ENCODE measurements at regions not wholly inside any gene's neighbourhood (a gene's known extent, or its start where the extent isn't known, plus 50 kb on each side); places are given as distances from the start of the nearest gene placed in this dataset.
A peak's percentile ranks its signal among the peaks of the same experiment; 100 is the strongest.
"Not testable (repeated sequence)": the region's sequence is repeated elsewhere in the genome, so short reads cannot be mapped to it uniquely, and the experiment has no call there.

- not testable (repeated sequence) for DNase-seq
These were observed 430.5 kb upstream of the API5 start for GRCh38 chr11:42881335-42881734.

- peak; percentile 59 for DNase-seq
These were observed 421.0 kb upstream of the API5 start for GRCh38 chr11:42890773-42891172.

GRCh38 chr11:42901084-42901483 is 410.7 kb upstream of the API5 start:
- peak; percentile 3 for DNase-seq

- no peak for DNase-seq
These were observed 405.6 kb upstream of the API5 start for GRCh38 chr11:42906226-42906625.

- DNase-seq, result no peak
These were observed 398.1 kb upstream of the API5 start for GRCh38 chr11:42913731-42914130.

GRCh38 chr11:42923651-42924050 is 388.1 kb upstream of the API5 start:
- DNase-seq, result no peak

- no peak for DNase-seq
These were observed 385.9 kb upstream of the API5 start for GRCh38 chr11:42925916-42926315.

GRCh38 chr11:42947405-42947804 is 364.4 kb upstream of the API5 start:
- DNase-seq, result no peak

GRCh38 chr11:42949738-42950376 is 361.9 kb upstream of the API5 start:
- DNase-seq, result not testable (repeated sequence)

GRCh38 chr11:42951266-42951665 is 360.5 kb upstream of the API5 start:
- DNase-seq, result peak; percentile 14

- no peak for DNase-seq
These were observed 354.0 kb upstream of the API5 start for GRCh38 chr11:42957831-42958230.

GRCh38 chr11:42958635-42959034 is 353.2 kb upstream of the API5 start:
- DNase-seq, result no peak

- no peak for DNase-seq
These were observed 351.2 kb upstream of the API5 start for GRCh38 chr11:42960521-42961088.

GRCh38 chr11:42967653-42968052 is 344.1 kb upstream of the API5 start:
- no peak for DNase-seq

GRCh38 chr11:42972741-42973140 is 339.1 kb upstream of the API5 start:
- peak; percentile 95 for DNase-seq

GRCh38 chr11:42974510-42975179 is 337.2 kb upstream of the API5 start:
- DNase-seq, result peak; percentile 61

- no peak for DNase-seq
These were observed 336.6 kb upstream of the API5 start for GRCh38 chr11:42975180-42975529.

- no peak for DNase-seq
These were observed 335.1 kb upstream of the API5 start for GRCh38 chr11:42976636-42977217.

GRCh38 chr11:42992594-42992993 is 319.2 kb upstream of the API5 start:
- DNase-seq, result no peak

GRCh38 chr11:42996421-42997307 is 315.1 kb upstream of the API5 start:
- DNase-seq, result peak; percentile 64

- not testable (repeated sequence) for DNase-seq
These were observed 306.9 kb upstream of the API5 start for GRCh38 chr11:43004879-43005278.

GRCh38 chr11:43010042-43010441 is 301.8 kb upstream of the API5 start:
- DNase-seq, result no peak

- no peak for DNase-seq
These were observed 299.2 kb upstream of the API5 start for GRCh38 chr11:43012606-43013005.

All from DMS153 (cell line).